DMS153 treated with DMSO at 0.1 percent for 48 hours (cell line): ENCODE measurements at regions not wholly inside any gene's neighbourhood (a gene's known extent, or its start where the extent isn't known, plus 50 kb on each side); places are given as distances from the start of the nearest gene placed in this dataset.

Experiments used
- DNase-seq: peaks from one replicate; lab custom pipeline; 2025; ENCODE audit not compliant: unreplicated experiment; lab: John Stamatoyannopoulos, UW

DNA sequence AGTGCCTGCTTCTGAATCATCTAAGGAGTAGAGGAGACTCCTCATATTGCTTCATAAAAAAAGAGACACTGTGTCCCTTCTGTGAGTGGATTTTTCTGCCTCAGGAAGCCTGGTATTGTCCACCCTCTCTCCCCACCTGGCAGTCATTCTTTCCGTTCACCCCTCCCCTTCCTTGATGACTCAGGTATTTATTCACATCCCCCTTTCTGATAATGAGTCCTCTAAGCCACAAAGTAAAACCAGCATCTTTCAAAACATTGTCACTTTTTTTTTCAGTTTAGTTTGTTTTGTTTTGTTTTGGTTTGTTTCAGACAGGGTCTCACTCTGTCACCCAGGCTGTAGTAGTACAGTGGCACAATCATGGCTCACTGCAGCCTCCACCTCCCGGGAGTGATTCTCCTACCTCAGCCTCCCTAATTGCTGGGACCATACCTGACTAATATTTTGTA, 65.2 kb upstream of the UBE2E1 start:
- peak; percentile 9 for DNase-seq

GRCh38 chr3:23741036-23741706, 64.6 kb upstream of the UBE2E1 start:
- peak; percentile 26 for DNase-seq

DNA sequence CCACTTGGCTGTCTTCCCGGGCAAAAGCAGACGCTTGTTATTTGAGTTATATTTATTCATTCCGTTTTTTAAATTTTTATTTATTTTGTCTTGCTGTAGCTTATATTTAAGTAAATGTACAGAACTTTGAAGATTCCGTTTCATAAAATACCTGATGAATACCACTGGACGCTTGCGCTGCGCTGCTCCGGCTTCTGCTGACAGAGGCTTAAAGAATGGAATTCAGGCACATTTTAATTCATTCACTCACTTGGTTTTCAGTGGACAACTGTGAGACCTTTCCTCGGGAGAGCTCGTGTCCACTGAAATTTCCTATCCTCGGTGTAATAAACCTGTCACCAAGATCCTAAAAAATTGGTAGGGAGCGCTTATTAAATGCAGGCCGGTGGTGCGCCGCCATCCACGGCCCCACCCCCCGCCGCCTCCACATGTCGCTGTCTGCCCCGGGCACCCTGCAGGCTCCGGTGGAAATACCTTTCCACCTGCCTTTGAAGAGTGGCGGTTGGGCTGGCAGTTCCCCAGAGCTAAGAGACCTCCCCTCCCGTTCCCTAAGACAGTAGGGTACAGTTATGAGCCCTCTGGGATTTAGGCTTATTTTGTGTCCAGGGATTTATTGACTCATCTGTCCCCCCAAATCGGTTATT, 62.5 kb upstream of the UBE2E1 start:
- no peak for DNase-seq

DNA sequence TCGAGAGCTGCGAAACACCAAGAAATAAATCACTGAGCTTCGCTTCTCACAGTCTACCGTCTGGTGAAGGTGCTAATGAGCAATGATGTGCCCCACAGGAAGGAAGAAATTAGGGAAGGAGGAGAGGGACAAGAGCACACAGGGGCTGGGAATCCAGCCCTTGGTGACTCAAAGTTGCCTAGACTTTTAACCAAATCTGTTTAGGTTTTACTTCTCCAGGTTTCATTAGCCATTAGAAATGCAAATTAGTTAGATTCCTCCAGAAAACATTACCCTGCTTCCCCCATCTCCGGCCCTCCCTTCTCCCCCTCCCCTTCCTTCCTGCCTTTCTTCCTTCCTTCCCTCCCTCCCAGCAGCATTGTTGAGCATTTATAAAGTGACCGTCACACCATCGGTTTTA, 59.3 kb upstream of the UBE2E1 start:
- no peak for DNase-seq

DNA sequence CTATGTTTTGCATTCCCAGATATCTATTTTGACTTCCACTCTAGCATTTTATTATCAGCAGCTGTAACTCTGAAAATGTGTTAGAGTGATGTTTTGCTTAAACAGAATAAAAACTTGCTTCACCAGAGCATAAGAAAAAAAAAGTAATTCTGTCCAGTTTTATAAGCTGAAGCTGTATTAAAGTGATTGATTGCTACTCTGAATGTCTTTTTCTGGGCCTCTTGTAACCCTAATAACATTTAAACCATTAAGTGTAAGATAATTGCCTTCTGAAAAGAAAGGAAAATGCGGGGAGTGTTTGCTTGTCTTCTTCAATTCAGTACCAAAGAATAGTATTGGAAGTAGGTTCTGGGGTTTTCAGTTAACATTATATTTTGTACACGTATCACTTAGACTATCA, 57.9 kb upstream of the UBE2E1 start:
- DNase-seq = no peak

DNA sequence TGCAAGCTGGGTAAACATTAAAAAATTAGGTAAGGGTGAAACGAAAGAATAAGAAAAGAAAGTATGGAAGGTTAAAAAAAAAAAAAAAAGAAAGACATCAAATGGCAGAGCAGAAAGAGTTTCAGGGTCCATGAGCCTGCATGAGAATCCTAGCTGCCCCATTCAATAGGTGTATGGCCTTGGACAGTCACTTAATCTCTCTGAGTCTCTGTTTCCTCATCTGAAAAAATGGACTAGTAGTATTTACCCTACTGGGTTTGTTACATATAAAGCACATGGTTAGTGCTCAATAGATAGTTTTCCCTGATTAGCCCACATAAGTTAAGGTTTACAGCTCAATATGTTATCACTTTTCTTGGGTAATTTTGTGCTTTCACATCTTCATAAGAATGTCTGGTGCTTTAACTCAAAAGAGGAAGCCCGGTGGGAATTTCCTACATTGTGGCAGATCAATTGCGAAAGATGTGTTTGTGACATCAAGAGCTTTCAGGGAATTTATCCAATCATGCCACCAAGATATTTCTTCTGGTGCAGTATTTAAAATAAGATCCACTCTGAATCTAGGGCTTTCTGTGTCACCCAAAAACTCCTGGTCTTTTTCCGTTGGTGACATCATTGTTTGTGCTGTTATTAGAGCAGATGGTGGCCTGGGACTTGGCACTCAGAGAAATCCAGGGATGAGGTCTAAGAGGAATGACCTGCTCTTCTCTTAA, 57.2 kb upstream of the UBE2E1 start:
- DNase-seq = no peak

DNA sequence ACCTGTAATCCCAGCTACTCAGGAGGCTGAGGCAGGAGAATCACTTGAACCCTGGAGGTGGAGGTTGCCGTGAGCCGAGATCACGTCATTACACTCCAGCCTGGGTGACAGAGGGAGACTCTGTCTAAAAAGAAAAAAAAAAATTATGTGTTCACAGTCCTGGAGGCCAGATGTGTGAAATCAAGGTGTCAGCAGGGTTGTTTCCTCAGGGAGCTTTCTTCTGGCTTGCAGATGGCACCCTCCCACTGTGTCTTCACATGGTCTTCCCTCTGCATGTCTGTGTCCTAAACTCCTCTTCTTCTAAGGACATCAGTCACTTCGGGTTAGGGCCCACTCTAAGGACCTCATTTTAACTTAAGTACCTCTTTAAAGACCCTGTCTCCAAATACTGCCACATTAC, 56.1 kb upstream of the UBE2E1 start:
- DNase-seq = no peak

DNA sequence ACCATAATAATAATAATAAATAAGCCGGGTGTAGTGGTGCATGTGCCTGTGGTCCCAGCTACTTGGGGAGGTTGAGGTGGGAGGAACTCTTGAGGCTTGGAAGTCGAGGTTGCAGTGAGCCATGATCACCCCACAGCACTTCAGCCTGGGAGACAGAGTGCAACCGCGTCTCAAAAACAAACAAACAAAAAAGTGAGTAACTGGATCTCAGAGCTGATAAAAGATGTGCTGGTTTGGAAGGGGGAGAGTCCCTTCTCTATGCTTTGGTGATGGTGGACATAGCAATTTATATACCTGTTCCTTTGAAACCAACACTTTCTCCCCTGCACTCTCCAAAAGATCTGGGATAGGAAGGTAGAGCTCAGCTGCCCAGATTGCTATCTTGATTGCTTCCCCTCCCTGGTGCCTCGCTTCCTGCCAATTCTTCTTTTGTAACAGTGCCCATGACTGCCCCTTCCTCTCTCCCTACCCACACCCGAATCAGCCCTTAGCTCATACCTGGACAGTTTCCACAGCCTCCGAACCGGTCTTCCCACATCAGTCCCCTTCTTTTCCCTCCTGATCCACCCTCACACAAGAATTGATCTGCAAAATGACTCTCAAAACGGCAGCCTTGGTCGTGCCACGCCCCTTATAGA, 55.1 kb upstream of the UBE2E1 start:
- DNase-seq = no peak

GRCh38 chr3:23751212-23751723, 54.5 kb upstream of the UBE2E1 start:
- DNase-seq = no peak

DNA sequence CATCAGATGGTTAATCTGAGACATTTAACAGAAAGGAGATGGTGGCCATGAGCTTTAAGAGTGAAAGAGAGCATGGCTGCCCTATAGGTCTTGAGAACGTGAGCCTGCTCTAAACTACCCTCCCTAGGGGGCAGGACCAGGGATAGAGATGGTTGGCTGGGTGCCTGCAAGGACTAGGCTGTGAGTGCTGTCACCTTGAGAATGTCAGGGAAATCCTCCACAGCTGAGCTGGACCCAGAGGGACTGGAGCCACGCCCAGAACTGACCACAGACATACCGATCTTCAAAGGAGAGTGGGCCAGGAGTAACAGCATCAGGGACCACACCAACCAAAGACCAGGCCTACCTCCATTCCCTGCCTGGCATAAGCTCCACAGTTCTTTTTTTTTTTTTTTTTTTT, 53.6 kb upstream of the UBE2E1 start:
- no peak for DNase-seq

DNA sequence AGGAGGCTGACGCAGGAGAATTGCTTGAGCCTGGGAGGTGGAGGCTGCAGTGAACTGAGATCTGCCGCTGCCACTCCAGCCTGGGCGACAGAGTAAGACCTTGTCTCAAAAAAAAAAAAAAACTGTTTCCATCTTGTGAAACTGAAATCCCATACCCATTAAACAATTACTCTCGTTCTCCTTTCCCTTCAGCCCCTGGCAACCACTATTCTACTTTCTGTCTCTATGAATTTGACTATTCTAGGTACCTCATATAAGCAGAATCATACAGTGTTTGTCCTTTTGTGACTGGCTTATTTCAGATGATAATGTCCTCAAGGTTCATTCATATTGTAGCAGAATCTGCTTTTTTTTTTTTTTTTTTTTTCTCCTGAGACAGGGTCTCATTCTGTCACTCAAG, 51.5 kb upstream of the UBE2E1 start:
- DNase-seq = no peak
